Prostate gland (tissue), 2 donors: ENCODE measurements at regions not wholly inside any gene's neighbourhood (a gene's known extent, or its start where the extent isn't known, plus 50 kb on each side); places are given as distances from the start of the nearest gene placed in this dataset.

ENCODE experiments used
- POLR2A ChIP-seq: fragments of 450-650 bp; IDR thresholded peaks from one replicate; pipeline ENCODE4 v1.6.1; 2016; ENCODE audit warnings: antibody characterized with exemption, mild to moderate bottlenecking
- POLR2AphosphoS5 ChIP-seq: sonication (generic); formaldehyde crosslinking; IDR thresholded peaks from one replicate; pipeline ENCODE4 v1.6.1; 2017; ENCODE audit warnings: antibody characterized with exemption
- TF ChIP-seq, protein P1 (sequence below), 4 experiments: fragments of 200-600 bp in 2 of 4; fragments of 450-650 bp in 2 of 4; sonication (generic) in 2 of 4; IDR thresholded peaks; 1 replicate in 3 of 4; 2 replicates in 1 of 4; pipeline ENCODE4 v1.5.1; 2016 to 2019; ENCODE audit warnings: antibody characterized with exemption in 4 of 4, mild to moderate bottlenecking in 2 of 4, moderate library complexity in 2 of 4

- TF ChIP-seq POLR2A (no peak), POLR2AphosphoS5 (no peak)
- TF ChIP-seq, protein P1, sequence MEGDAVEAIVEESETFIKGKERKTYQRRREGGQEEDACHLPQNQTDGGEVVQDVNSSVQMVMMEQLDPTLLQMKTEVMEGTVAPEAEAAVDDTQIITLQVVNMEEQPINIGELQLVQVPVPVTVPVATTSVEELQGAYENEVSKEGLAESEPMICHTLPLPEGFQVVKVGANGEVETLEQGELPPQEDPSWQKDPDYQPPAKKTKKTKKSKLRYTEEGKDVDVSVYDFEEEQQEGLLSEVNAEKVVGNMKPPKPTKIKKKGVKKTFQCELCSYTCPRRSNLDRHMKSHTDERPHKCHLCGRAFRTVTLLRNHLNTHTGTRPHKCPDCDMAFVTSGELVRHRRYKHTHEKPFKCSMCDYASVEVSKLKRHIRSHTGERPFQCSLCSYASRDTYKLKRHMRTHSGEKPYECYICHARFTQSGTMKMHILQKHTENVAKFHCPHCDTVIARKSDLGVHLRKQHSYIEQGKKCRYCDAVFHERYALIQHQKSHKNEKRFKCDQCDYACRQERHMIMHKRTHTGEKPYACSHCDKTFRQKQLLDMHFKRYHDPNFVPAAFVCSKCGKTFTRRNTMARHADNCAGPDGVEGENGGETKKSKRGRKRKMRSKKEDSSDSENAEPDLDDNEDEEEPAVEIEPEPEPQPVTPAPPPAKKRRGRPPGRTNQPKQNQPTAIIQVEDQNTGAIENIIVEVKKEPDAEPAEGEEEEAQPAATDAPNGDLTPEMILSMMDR (IDR thresholded peaks at IDR 0.05), result no peak
Measured at GRCh38 chr1:38746941-38747600, 112.5 kb downstream of the RRAGC start.
